ENCODE measurements at regions not wholly inside any gene's neighbourhood (a gene's known extent, or its start where the extent isn't known, plus 50 kb on each side); places are given as distances from the start of the nearest gene placed in this dataset.
A peak's percentile ranks its signal among the peaks of the same experiment; 100 is the strongest.
"Not testable (repeated sequence)": the region's sequence is repeated elsewhere in the genome, so short reads cannot be mapped to it uniquely, and the experiment has no call there.

GRCh38 chr7:157476654-157477549 is 140.1 kb downstream of the DNAJB6 start:
- no peaks in the 10 kb centered on the region for H4K20me1 ChIP-seq (ENCODE audit: control insufficient read depth, extremely low read depth, insufficient read depth, low read length)
- H3K9me3 ChIP-seq (ENCODE audit: control insufficient read depth, insufficient read depth, low read depth, low read length) = peaks cover under 1% of the 10 kb centered on the region
- H3K4me1 ChIP-seq (ENCODE audit: control insufficient read depth, extremely low read depth, insufficient read depth, low read length) = no peaks in the 10 kb centered on the region
- TF ChIP-seq CTCF (conservative IDR thresholded peaks at IDR 0.05 in 1 of 2, IDR thresholded peaks at IDR 0.05 in 1 of 2; ENCODE audit: low read depth in 1 of 2, low read length in 2 of 2) = no peak
- no peak for TF ChIP-seq EZH2 (IDR thresholded peaks at IDR 0.05; ENCODE audit: low read length, missing control alignments)
- no peak overlapping the region for H3K4me2 ChIP-seq (ENCODE audit: extremely low read depth, insufficient read depth, low read length)
- H3K4me3 ChIP-seq (replicated peaks in 1 of 4; ENCODE audit: control extremely low read depth in 1 of 4, insufficient read depth in 1 of 4, low read depth in 3 of 4, low read length in 4 of 4) = no peak overlapping the region
- no peak overlapping the region for H3K27ac ChIP-seq (ENCODE audit: insufficient read depth, low read length)
- H3K36me3 ChIP-seq (ENCODE audit: control insufficient read depth, insufficient read depth, low read length) = no peaks in the 10 kb centered on the region
- H3K9ac ChIP-seq (ENCODE audit: insufficient read depth, low read length) = no peak overlapping the region
- DNase-seq (ENCODE audit: low read depth in 2 of 2) = no peak
- no peak overlapping the region for H2AFZ ChIP-seq (ENCODE audit: low read length)
- H3K27me3 ChIP-seq (ENCODE audit: control insufficient read depth, insufficient read depth, low read length) = no peaks in the 10 kb centered on the region
- no peaks in the 10 kb centered on the region for H3K79me2 ChIP-seq (ENCODE audit: control insufficient read depth, insufficient read depth, low read length)

GRCh38 chr7:157477550-157478212 is 140.9 kb downstream of the DNAJB6 start:
- H2AFZ ChIP-seq (ENCODE audit: low read length) = no peak overlapping the region
- no peaks in the 10 kb centered on the region for H3K79me2 ChIP-seq (ENCODE audit: control insufficient read depth, insufficient read depth, low read length)
- H3K9me3 ChIP-seq (ENCODE audit: control insufficient read depth, insufficient read depth, low read depth, low read length) = peaks cover 3% of the 10 kb centered on the region
- no peak overlapping the region for H3K27ac ChIP-seq (ENCODE audit: insufficient read depth, low read length)
- no peak overlapping the region for H3K4me2 ChIP-seq (ENCODE audit: extremely low read depth, insufficient read depth, low read length)
- H3K9ac ChIP-seq (ENCODE audit: insufficient read depth, low read length) = no peak overlapping the region
- H3K36me3 ChIP-seq (ENCODE audit: control insufficient read depth, insufficient read depth, low read length) = no peaks in the 10 kb centered on the region
- DNase-seq (ENCODE audit: low read depth in 2 of 2) = no peak
- H4K20me1 ChIP-seq (ENCODE audit: control insufficient read depth, extremely low read depth, insufficient read depth, low read length) = no peaks in the 10 kb centered on the region
- H3K27me3 ChIP-seq (ENCODE audit: control insufficient read depth, insufficient read depth, low read length) = no peaks in the 10 kb centered on the region
- no peak for TF ChIP-seq EZH2 (IDR thresholded peaks at IDR 0.05; ENCODE audit: low read length, missing control alignments)
- no peak for TF ChIP-seq CTCF (conservative IDR thresholded peaks at IDR 0.05 in 1 of 2, IDR thresholded peaks at IDR 0.05 in 1 of 2; ENCODE audit: low read depth in 1 of 2, low read length in 2 of 2)
- no peaks in the 10 kb centered on the region for H3K4me1 ChIP-seq (ENCODE audit: control insufficient read depth, extremely low read depth, insufficient read depth, low read length)
- H3K4me3 ChIP-seq (replicated peaks in 1 of 4; ENCODE audit: control extremely low read depth in 1 of 4, insufficient read depth in 1 of 4, low read depth in 3 of 4, low read length in 4 of 4) = peak overlapping the region in 1 of 4 experiments; percentile 20

- not testable (repeated sequence) for H3K36me3 ChIP-seq (ENCODE audit: control insufficient read depth, insufficient read depth, low read length); H3K4me2 ChIP-seq (ENCODE audit: extremely low read depth, insufficient read depth, low read length); H3K79me2 ChIP-seq (ENCODE audit: control insufficient read depth, insufficient read depth, low read length); DNase-seq (ENCODE audit: low read depth in 2 of 2); H3K27me3 ChIP-seq (ENCODE audit: control insufficient read depth, insufficient read depth, low read length); H4K20me1 ChIP-seq (ENCODE audit: control insufficient read depth, extremely low read depth, insufficient read depth, low read length); H3K27ac ChIP-seq (ENCODE audit: insufficient read depth, low read length); H3K9me3 ChIP-seq (ENCODE audit: control insufficient read depth, insufficient read depth, low read depth, low read length); H3K4me1 ChIP-seq (ENCODE audit: control insufficient read depth, extremely low read depth, insufficient read depth, low read length); H2AFZ ChIP-seq (ENCODE audit: low read length); H3K4me3 ChIP-seq (replicated peaks in 1 of 4; ENCODE audit: control extremely low read depth in 1 of 4, insufficient read depth in 1 of 4, low read depth in 3 of 4, low read length in 4 of 4); H3K9ac ChIP-seq (ENCODE audit: insufficient read depth, low read length)
Measured at GRCh38 chr7:157478611-157479010, 141.8 kb downstream of the DNAJB6 start.
